Activated CD8-positive, alpha-beta memory T cell treated with anti-CD3 and anti-CD28 coated beads, Interleukin-2, amount 10 ng/mL, durations not matched to agents 7 days and 5 days (primary cell): ENCODE measurements at regions not wholly inside any gene's neighbourhood (a gene's known extent, or its start where the extent isn't known, plus 50 kb on each side); places are given as distances from the start of the nearest gene placed in this dataset. TPM values are rescaled to one million over a fixed set of nuclear protein-coding genes. Genes with fewer than 3 reads are reported as not detected.

Experiments used
- ATAC-seq: fragments of 150-1000 bp; cut with Tn5 transposase; one replicate; pipeline ENCODE4 v1.10.0; 2021; ENCODE audit warnings: moderate library complexity
- CTCF ChIA-PET: fragments of 350-600 bp; sonication (Branson Sonifier 250); formaldehyde crosslinking; loops from one replicate; lab custom pipeline; 2021; ENCODE audit warnings: antibody characterized with exemption; lab: Charles Lee
- DNase-seq: peaks from one replicate; pipeline ENCODE4 v3.0.0-alpha.2; 2020
- H3K27ac Mint-ChIP-seq: one replicate; pipeline ENCODE4 v1.8.0; 2021; ENCODE audit warnings: mild to moderate bottlenecking, mixed read lengths
- H3K27me3 Mint-ChIP-seq: one replicate; pipeline ENCODE4 v1.8.0; 2021; ENCODE audit warnings: mixed read lengths
- H3K36me3 Mint-ChIP-seq: one replicate; pipeline ENCODE4 v1.8.0; 2021; ENCODE audit warnings: mild to moderate bottlenecking, mixed read lengths
- H3K4me1 Mint-ChIP-seq: one replicate; pipeline ENCODE4 v1.8.0; 2021; ENCODE audit warnings: mixed read lengths
- H3K4me3 Mint-ChIP-seq: one replicate; pipeline ENCODE4 v1.8.0; 2021; ENCODE audit warnings: mild to moderate bottlenecking, moderate library complexity, mixed read lengths
- H3K9me3 Mint-ChIP-seq: one replicate; pipeline ENCODE4 v1.8.0; 2022; ENCODE audit warnings: low read depth, mixed read lengths
- microRNA-seq: library from miRNA; unstranded; fragments of <30 nt; microRNA quantifications from one replicate; pipeline ENCODE4 v1.2.0, GENCODE V29; 2022

GRCh38 chr11:28420099-28420498 lies 311.9 kb downstream of the METTL15 start:
- Mint-ChIP-seq H3K4me3 (no peak overlapping the region), H3K36me3 (no peaks in the 10 kb centered on the region)
- no peak for ATAC-seq

GRCh38 chr11:28417601-28418323 lies 309.6 kb downstream of the METTL15 start:
- no peaks in the 10 kb centered on the region for H3K36me3 Mint-ChIP-seq
- no peaks in the 10 kb centered on the region for H3K4me1 Mint-ChIP-seq
- no peak overlapping the region for H3K4me3 Mint-ChIP-seq
- H3K27me3 Mint-ChIP-seq = no peaks in the 10 kb centered on the region
- ATAC-seq (no peak), DNase-seq (no peak)
- no peaks in the 10 kb centered on the region for H3K9me3 Mint-ChIP-seq
- no peak overlapping the region for H3K27ac Mint-ChIP-seq
- CTCF ChIA-PET = no interaction called here

More at GRCh38 chr11:28420099-28420498, 311.9 kb downstream of the METTL15 start:
- Mint-ChIP-seq H3K27ac (no peak overlapping the region), H3K4me1 (no peaks in the 10 kb centered on the region), H3K9me3 (no peaks in the 10 kb centered on the region), H3K27me3 (no peaks in the 10 kb centered on the region)
- DNase-seq = no peak
- CTCF ChIA-PET = no interaction called here

DNA sequence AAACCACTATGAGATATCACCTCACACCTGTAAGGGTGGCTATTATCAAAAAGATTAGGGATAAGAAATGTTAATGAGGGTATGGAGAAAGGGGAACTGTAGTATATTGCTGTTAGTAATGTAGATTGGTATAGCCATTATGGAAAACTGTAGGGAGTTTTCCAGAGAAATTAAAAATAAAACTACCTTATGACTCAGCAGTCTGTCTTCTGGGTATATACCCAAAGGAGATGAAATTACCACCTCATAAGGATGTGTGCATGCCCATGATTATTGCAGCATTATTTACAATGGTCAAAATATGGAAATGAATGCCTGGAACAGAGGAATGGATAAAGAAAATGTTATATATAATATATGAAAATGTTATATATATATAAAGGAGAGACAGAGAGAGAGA lies 303.8 kb downstream of the METTL15 start:
- no peak overlapping the region for H3K4me3 Mint-ChIP-seq
- no peaks in the 10 kb centered on the region for H3K27me3 Mint-ChIP-seq
- DNase-seq (no peak), ATAC-seq (no peak)
- no peaks in the 10 kb centered on the region for H3K4me1 Mint-ChIP-seq
- H3K27ac Mint-ChIP-seq = no peak overlapping the region
- CTCF ChIA-PET = no interaction called here
- no peaks in the 10 kb centered on the region for H3K9me3 Mint-ChIP-seq
- no peaks in the 10 kb centered on the region for H3K36me3 Mint-ChIP-seq

GRCh38 chr11:28401446-28401845 lies 293.3 kb downstream of the METTL15 start:
- Mint-ChIP-seq H3K36me3 (no peaks in the 10 kb centered on the region), H3K4me3 (no peak overlapping the region)
- no peak for ATAC-seq

DNA sequence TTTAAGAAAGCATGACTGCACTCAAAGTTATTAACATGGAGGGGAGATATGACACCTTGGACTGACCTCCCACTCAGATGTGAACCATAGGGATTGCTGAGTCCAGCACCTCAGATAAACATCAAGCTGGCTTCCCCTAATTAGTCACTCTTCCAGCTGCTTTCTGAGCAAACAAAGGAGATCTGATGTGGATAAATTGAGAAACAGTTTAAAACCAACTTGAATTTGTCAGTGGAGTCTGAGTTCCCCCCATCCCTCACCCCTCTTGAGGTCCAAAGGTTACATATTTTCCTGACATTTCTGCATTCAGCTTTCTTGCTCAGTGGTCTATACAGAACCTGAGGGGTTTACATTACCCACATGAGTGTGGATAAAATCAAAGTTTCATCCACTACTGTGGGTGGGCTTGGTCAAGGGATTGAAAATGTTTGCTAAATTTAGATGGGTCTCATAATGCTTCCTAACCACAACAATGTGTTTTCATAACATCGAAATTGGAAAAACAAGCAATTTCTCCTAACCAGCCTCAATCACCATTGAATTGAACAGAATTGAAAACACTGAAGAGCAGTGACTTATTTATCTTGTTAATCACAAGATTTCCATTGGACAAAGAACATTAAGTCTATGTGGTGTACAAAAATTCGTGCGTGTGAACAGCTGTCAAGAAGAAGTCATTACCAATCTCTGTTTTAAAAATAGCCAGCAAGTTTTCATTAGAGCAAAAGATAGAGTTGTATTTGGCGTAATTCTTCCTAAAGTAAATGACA lies 292.3 kb downstream of the METTL15 start:
- no peak for DNase-seq
- ATAC-seq = no peak
- H3K27ac Mint-ChIP-seq = no peak overlapping the region
- H3K4me3 Mint-ChIP-seq = no peak overlapping the region
- no peaks in the 10 kb centered on the region for H3K27me3 Mint-ChIP-seq
- H3K36me3 Mint-ChIP-seq = no peaks in the 10 kb centered on the region
- CTCF ChIA-PET = no interaction called here
- no peaks in the 10 kb centered on the region for H3K9me3 Mint-ChIP-seq
- H3K4me1 Mint-ChIP-seq = no peaks in the 10 kb centered on the region

More at GRCh38 chr11:28401446-28401845, 293.3 kb downstream of the METTL15 start:
- no peaks in the 10 kb centered on the region for H3K27me3 Mint-ChIP-seq
- DNase-seq = no peak
- CTCF ChIA-PET = no interaction called here
- no peaks in the 10 kb centered on the region for H3K4me1 Mint-ChIP-seq
- H3K9me3 Mint-ChIP-seq = no peaks in the 10 kb centered on the region
- no peak overlapping the region for H3K27ac Mint-ChIP-seq

- no peak for ATAC-seq
- no peak overlapping the region for H3K4me3 Mint-ChIP-seq
- no peaks in the 10 kb centered on the region for H3K27me3 Mint-ChIP-seq
- H3K4me1 Mint-ChIP-seq = no peaks in the 10 kb centered on the region
- CTCF ChIA-PET = no interaction called here
- H3K9me3 Mint-ChIP-seq = peaks cover 2% of the 10 kb centered on the region
- no peak for DNase-seq
- H3K27ac Mint-ChIP-seq = no peak overlapping the region
- no peaks in the 10 kb centered on the region for H3K36me3 Mint-ChIP-seq
Observed at GRCh38 chr11:28393348-28393747, 285.2 kb downstream of the METTL15 start.

- Mint-ChIP-seq H3K27me3 (no peaks in the 10 kb centered on the region), H3K27ac (no peak overlapping the region), H3K4me3 (no peak overlapping the region), H3K9me3 (no peaks in the 10 kb centered on the region), H3K36me3 (no peaks in the 10 kb centered on the region), H3K4me1 (no peaks in the 10 kb centered on the region)
- no peak for ATAC-seq
- CTCF ChIA-PET = no interaction called here
- DNase-seq = no peak
Observed at GRCh38 chr11:28384418-28384817, 276.2 kb downstream of the METTL15 start.

GRCh38 chr11:28383456-28383855 lies 275.3 kb downstream of the METTL15 start:
- DNase-seq (no peak), ATAC-seq (no peak)
- no peaks in the 10 kb centered on the region for H3K36me3 Mint-ChIP-seq
- H3K27me3 Mint-ChIP-seq = no peaks in the 10 kb centered on the region
- CTCF ChIA-PET = no interaction called here
- H3K27ac Mint-ChIP-seq = no peak overlapping the region
- peaks cover 1% of the 10 kb centered on the region for H3K9me3 Mint-ChIP-seq
- no peak overlapping the region for H3K4me3 Mint-ChIP-seq
- H3K4me1 Mint-ChIP-seq = no peaks in the 10 kb centered on the region

Small RNA genes in the stretch of these regions (microRNA-seq; reads per million reads assigned to microRNA genes)
- not detected for gene MIR8068
